Fibroblast of skin of back (primary cell): ENCODE measurements at regions not wholly inside any gene's neighbourhood (a gene's known extent, or its start where the extent isn't known, plus 50 kb on each side); places are given as distances from the start of the nearest gene placed in this dataset.

Experiments used
- DNase-seq: peaks from one replicate; pipeline ENCODE4 v3.0.0-alpha.2; 2013

- no peak for DNase-seq
Observed at GRCh38 chr3:25300141-25300540, 127.9 kb upstream of the RARB start.

DNA sequence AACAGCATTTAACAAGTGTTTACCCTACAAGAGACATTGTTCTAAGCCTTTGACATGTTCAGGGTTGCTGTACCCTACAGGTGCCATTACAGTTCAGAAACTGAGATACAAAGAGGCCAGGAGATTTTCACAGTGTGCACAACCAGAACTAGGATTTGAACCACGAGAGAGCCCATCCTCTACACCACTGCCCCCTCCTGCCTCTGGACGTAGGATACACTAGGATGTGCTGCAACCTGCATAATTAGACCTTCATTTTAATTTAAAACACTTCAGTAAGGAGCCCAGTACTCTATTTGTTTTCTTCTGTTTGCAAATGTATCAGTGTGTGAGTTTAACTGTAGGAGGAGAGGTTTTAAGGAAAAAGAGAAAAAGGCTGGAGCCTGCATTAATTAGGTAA lies 123.1 kb upstream of the RARB start:
- no peak for DNase-seq

DNA sequence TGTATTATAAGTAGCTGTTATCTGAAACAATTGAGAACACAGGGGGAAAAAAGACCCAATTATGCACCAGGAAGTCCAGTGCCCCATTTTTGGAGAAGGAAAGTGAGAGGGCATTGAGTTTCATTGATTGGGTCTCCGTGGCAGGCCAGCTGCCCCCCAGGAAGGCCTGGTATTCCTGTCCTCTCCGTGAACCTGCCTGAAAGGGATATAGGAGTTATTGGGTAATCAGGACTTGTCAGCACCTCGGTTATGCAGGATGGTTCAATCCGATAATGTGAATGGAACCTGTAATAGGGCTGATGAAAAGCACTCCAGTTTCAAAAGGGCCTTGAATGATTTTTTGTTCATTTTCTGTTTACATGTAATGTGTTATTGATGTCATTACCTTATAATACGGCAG lies 122.0 kb upstream of the RARB start:
- no peak for DNase-seq

GRCh38 chr3:25306705-25307104 lies 121.4 kb upstream of the RARB start:
- DNase-seq = no peak

- no peak for DNase-seq
Observed at GRCh38 chr3:25313286-25313685, 114.8 kb upstream of the RARB start.

- no peak for DNase-seq
Observed at GRCh38 chr3:25324954-25325655, 103.0 kb upstream of the RARB start.

DNA sequence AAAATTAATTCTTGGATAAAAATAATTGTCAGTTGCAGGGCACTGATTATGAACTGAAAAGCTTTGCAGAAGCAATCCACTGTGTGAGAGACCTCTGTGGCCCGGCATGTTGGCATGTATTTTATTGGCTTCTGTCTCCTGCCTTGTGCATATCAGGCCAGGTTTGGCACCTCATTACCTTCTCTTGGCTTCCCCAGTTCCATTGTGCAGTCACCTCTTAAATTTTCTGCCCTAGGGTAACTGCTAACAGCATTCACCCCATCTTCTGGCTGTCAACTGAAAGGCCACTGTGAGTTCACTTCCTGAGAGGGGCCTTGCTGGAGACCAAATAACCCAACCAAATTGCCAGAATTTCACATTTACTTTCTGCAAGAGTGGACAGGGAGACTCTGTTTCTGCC lies 92.7 kb upstream of the RARB start:
- DNase-seq = no peak

DNA sequence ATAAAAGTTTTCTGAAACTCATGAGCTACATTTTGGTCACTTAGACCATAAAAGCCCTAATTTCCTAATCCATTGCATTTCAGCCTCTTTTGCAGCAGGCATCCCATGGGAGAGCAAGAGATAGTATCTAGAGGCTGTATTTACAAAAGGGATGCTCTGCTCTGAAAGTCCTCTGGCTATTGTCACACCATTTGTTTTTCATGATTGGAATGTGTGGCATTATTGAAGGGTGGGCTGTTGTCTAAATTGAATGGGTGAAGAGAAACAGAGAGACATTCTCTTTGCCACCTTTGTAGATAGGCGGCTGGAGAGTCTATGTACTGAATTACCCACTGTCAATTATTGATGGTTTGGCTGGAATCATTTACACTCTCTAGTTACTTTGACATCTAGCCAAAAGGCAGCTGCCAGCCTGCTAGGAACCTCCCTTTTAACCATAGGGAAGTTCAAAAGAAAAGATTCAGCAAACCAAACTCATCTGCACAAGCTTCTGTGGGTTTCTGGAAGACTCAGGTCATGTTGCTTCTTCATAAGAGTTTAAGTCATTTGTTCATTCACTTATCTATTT lies 89.8 kb upstream of the RARB start:
- DNase-seq = no peak

GRCh38 chr3:25339225-25339624 lies 88.8 kb upstream of the RARB start:
- DNase-seq = no peak

GRCh38 chr3:25344670-25345069 lies 83.4 kb upstream of the RARB start:
- no peak for DNase-seq

GRCh38 chr3:25349095-25349494 lies 79.0 kb upstream of the RARB start:
- no peak for DNase-seq

- no peak for DNase-seq
Observed at GRCh38 chr3:25349828-25350724, 78.0 kb upstream of the RARB start.

DNA sequence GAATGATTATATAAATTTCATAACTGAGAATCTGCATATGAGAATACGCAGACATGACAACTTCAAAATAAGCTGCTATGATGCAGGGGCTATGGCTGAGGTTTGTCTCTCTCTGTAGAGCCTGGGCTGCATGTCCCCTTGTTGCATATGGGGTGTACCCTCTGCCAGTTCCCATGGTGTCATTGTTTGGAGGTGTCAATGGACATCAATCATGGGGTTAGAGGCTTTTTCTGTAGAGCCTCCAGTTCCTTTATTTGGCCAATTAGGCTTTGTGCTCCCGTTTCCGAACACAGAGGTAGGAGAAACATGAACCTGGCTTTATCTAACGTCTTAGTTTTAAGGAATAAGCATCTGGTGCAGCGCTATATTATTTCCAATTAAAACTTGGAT lies 77.3 kb upstream of the RARB start:
- no peak for DNase-seq

DNA sequence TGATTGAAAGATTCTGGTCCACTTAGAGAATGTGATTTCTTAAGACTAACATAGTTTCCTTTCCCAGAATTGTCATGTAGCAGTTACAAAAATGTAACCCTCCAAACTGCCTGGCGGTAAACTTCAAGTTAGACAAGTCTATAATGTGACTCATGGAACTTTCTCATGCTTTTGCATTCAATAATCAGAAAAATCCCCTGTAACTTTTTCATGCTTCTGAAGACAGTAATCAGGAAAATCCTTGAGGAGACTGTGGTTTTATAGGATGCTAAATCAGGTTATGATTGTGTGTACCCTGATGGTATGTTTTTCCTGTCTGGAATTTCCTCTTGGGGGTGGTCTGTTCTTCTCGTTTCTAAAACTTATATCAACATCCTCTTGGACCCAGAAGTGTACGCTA lies 74.0 kb upstream of the RARB start:
- DNase-seq = peak; percentile 96

DNA sequence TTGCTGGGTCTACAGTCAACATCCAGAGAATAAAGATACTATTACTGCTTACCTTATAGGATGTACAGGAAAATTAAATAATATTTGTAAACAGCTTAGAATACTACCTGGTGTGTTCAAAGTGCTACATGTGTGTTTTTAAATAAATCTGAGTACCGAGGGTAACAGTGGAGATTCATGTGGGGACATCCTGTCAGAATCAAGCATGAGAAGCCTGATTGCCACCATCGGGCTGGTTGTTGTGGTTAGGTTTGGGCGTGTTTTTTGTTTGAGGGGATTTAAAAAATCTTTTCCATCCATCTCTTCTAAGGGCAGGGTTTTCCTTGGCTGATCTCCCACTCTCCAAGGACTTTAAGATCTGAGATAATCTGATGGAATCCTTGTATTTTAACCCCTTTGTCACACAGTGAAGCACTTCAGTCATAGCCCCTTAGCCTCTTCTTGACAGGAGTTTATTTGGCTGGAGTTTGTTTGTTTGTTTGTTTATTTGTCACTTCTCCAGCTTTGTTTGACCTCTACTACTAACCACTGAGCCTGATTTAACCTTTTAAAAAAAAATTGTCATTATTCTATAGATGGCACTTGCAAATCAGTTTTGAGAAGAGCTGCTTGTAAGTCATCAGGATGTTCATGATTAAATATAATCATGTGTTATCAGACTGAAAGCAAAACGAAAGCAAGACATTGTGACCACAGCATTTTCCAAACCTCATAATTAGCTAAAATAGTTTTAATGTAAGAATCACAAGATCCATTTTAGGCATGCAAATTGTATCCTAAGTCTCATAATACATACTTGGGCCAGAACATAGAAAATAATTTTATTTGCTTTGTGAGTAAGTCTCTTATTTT lies 72.8 kb upstream of the RARB start:
- DNase-seq = peak; percentile 68

- DNase-seq = peak; percentile 48
Observed at GRCh38 chr3:25355998-25356397, 72.1 kb upstream of the RARB start.

GRCh38 chr3:25362118-25362517 lies 65.9 kb upstream of the RARB start:
- DNase-seq = no peak

GRCh38 chr3:25365636-25366035 lies 62.4 kb upstream of the RARB start:
- no peak for DNase-seq

DNA sequence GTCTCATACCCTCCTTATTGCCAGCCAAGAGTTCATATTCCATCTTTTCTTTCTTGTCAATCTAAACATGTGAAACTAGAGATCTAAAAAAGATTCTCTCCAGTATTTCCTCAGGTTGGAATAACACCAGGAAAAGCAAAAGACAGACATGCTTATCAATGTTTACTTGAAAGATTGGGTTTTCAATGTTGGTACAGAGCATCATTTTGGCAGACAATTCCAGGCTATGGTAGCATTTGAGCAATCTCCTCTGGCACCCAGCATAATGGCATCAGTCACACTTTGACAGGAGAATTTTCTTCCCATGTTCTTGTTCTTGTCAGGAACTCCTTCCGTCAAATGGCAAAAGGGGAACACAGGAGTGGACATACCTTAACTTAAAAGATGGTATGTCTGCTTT lies 61.0 kb upstream of the RARB start:
- no peak for DNase-seq

- DNase-seq = peak; percentile 14
Observed at GRCh38 chr3:25372167-25372566, 55.9 kb upstream of the RARB start.

- no peak for DNase-seq
Observed at GRCh38 chr3:25376340-25376739, 51.7 kb upstream of the RARB start.

DNA sequence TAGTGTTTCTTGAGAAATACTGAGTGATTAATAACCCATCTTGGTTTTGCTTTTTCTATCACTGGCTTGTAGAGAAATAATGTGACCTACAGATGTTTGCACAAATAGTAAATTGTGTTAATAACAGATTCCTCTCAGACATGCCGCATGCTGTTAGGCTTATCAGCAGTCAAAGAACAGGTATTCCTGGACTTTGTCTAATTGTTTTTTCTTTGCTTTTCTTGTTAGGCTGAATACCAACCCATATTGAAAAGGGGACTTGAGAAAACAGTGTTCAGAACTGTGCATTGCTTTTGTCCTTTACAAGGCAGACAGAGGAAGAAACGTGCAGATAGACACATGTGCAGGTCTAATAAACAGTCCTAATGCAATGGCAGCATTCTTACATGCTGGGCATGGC lies 51.0 kb upstream of the RARB start:
- DNase-seq = no peak
